GM19463 (cell line): ENCODE measurements at regions not wholly inside any gene's neighbourhood (a gene's known extent, or its start where the extent isn't known, plus 50 kb on each side); places are given as distances from the start of the nearest gene placed in this dataset.

Experiments
- ATAC-seq: cut with Tn5 transposase; IDR thresholded peaks from one replicate; pipeline ENCODE4 v1.9.1; 2021; ENCODE audit warnings: mild to moderate bottlenecking, moderate library complexity; ENCODE audit not compliant: unreplicated experiment

DNA sequence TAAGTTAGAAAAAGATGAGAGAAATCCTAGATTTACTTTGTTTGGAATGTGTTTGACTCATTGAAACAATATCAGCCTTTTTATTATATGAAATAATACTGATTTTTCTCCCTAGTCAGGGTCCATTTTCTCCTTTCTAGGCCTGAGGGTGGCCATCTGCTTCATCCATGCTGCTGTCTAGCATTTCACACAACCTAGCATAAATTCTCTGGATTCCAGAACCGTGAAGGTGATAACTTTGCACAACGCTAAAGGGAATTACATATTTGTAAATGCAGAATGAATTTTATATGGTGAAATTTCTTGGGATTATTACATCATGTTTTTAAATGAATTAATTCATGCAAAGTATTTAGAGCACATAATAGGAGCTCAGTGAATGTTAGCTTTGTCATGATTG is 505.1 kb downstream of the INHBA start:
- ATAC-seq, result no peak

DNA sequence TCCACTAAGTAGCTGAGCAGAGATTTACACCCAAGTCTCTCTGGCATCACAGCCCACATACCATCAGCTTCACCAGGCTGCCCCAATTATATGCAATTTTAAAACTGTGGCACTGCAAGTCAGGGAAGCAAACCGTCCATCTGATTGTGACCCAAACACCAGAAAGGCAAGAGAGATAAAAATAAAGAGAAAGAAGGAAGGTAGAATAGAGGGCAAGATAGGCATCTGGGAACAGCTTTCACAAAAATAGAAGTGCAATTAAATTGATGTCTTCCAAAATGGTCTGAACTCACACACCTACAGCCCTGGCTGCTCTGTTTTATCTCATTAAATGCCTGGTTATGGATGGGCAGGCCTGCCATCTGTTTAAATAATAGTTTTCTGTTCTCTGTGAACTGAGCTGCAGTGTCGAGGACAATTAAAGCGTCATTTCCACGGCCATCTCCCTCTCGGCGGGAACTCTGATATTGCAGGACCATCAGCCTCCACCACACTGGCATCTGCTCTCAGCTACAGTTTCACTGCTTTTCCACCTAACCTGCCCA is 509.1 kb downstream of the INHBA start:
- no peak for ATAC-seq

DNA sequence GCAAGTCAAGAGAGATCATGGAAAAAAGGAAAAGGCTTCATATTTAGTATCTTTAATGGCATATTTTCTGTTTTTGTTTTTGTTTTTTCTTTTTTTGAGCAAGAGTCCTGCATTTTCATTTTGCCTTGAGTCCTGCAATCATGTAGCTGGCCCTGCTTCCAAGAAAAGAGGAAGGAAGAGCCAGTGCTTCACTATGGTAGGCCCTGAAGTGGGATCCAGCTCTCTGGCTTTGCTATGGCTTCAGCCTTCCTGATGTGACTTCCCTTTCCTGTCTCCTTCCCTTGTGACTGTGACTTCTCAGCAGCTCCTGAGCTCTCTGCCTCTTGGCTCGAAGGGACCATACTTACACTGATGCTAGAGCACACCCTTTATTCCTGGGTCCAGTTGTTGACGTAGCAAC is 512.3 kb downstream of the INHBA start:
- no peak for ATAC-seq

DNA sequence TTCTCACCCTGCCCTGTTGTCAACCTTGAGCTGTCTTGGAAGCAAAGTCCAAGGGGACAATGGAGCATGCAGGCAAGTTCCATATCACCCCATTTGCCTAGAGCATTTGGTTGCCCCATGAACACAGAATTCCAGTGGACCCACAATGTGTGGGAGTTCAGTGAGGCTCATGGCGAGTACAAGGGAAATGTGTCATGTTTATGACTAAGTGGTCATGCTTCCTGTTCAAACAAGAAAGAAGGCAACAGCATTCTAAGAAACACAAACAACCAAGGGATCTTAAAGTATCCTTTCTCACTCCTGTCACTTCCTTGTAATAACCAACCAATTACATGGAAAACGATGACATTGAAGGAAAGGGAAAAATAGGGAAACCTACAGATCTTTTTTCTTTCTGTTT is 513.0 kb downstream of the INHBA start:
- no peak for ATAC-seq

DNA sequence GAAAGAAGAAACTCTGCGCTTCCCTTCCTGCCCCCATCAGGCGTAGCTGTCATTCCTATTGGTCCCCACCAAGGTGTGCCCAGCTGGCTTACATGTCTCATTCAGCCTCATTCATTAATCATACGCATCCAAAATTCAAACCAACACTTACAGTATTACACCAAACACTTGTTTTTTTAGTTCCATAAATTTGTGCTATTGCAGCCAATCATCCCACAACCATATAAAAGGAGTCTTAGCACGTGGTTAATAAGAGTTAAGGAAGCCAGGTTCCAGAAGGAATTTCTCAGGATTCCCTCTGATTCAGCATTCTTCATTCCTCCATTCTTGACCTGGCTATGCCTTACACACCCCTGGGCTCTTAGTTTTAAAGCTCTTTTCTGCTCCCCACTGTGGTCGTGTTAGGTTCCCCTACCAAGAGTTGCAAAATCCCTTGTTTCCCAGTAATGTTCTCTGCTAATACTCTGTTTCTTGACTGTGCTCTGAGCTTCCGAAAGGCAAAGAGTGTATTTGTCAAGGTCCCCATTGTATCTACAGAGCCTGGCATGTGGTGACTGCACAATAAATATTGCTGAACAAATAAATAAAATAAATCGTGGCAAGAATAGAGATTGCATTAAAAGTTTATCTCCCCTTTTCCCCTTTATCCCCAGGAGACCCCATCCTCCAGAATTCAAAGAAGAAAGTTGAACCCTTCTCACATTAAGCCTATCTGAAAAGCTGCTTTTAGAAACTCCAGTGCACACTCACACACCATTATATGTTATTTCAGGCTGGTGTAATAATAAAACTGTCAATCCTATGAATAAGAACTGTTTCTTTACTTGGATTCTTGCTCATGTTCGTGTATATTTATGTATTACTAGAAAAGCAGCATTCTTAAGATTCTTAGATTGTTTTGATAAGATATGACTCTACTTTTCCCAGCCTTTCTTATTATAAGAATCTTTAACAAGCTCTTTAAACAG is 514.4 kb downstream of the INHBA start:
- ATAC-seq, result no peak

DNA sequence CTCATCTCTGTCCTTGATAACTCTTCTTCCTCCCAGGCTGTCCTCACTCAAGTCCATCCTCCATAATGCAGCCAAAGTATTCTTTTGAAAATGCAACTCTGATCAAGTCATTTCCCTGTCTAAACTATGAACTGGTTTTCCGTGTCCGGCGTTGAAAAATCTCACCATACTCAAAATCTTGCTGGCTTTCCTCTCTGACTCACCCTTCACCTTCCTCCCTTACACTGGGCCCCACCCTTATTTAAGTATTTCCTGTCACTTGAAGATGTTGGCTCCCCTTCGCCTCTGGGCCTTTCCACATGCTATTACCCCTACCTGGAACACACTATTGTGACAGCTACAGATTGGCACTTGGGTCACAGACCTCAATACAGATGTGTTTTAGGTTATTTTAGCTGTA is 515.6 kb downstream of the INHBA start:
- no peak for ATAC-seq

DNA sequence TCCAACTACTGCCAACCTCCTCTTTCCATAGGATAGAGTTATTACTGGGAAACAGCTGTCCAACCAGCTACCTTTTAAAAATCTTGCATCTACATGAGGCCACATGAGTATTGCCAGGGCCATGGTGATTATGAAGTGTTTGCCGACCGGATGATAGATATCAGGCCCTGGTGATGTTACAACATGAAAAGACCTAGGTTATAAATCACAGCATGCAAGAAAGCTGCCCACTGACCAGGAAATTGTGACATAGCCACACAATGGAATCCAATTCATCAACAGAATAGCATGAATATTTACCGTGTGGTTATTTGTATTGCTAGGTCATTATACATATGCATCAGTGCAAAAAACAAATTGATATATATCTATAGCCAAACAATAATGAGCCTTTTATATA is 517.0 kb downstream of the INHBA start:
- ATAC-seq, result no peak

DNA sequence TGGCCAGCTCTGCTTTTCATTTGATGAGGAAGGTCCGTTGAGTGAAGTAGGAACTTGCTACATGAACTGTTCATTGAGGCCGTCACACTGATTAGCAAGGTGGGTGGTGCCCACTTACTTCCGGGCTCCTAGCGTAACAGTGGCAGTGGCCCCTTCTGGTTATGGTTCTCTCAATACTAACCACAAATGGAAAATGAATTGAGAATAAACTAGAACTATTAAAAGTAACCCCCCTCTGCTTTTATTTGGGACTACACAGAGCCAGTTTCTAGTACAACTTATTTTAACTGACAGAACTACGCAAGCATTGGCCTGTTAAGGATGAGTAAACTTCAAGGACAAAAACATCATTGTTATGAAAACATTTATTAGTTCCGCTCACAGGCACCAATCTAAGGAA is 519.1 kb downstream of the INHBA start:
- ATAC-seq, result no peak

DNA sequence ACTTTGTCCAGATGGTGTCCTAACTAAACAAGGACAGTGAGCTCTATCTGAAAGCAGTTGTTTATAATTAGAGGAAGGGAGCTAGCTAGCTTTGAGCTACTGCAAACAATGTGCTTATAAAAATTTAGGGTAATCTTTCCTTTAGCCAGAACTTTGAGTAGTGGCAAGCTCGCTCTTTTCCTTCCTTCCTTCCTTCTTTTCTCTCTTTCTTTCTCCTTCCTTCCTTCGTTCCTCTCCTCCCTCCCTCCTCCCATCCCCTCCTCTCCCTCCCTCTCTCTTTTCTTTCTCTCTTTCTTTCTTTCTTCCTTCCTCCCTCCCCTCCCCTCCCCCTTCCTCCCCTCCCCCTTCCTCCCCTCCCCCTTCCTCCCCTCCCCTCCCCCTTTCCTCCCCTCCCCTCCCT is 520.1 kb downstream of the INHBA start:
- ATAC-seq, result no peak

DNA sequence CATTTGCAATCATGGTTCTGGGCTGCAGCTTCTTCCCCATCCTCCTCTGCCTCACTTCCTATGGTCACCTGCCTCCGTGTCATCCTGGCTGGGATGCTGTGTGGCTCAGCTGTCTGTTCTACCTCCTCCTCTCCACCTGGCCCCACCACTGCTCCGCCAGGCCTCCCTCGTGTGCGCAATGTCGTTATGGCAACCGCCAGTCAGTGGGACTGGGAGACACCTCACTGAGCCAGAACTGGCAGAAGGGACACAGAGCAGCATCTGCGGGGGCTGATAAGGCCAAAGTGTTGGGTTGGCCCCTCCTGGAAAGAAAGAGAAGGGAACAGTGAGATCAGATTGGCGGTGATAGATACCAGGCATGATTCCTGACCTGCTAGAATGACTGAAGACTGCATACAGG is 527.5 kb downstream of the INHBA start:
- ATAC-seq, result no peak

DNA sequence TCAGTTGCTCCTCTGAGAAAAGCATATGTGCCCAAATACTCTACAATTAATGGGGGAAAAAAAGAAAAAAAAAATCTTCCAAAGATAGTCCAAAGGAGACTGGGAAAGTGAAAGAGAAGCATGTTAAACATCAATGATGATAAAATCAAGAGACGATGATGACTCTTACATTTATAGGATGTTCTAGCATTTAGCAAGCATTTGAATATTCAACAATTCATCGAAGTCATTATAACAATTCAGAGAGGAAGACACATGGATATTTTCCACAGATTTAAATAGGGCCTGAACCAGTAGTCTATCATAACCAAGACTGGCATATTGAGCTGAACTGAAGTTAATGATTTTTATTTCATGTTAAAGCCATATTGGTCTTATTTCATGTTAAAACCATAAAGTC is 528.4 kb downstream of the INHBA start:
- ATAC-seq, result no peak

DNA sequence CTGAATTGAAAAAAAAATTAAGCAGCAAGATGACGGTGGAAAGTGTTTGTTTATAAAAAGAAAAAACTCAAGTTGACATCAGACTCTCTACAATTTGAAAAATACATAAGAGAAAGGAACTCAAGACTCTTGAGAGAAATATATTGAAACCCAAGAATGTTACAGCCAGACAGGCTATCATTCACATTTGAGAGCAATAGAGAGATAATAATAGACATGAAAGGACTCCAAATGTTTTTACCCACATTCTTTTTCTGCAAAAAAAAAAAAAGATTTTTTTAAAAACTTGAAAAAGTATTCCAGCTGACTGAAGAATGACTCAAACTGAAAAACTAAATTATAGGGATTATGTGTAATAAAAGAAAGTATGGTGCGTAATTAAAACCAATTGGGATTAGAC is 532.4 kb downstream of the INHBA start:
- no peak for ATAC-seq

DNA sequence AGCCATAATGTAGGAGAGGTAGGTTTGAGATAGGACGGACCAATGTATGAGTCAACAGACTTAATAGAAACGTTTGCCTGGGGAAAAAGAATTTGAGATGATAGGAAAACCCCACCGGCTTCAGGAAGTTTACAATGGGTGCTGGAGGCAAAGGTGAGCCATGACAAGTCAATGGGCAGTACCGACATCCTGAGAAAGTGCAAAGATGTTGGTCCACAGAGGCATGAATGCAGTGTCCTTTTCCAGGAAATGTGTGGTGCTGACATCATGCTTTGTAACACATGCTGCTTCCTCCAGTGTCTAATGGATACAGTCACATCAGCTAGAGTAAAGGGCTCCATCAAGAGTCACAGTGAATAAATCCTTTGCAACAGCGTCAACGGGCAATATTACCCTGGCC is 533.6 kb downstream of the INHBA start:
- no peak for ATAC-seq

DNA sequence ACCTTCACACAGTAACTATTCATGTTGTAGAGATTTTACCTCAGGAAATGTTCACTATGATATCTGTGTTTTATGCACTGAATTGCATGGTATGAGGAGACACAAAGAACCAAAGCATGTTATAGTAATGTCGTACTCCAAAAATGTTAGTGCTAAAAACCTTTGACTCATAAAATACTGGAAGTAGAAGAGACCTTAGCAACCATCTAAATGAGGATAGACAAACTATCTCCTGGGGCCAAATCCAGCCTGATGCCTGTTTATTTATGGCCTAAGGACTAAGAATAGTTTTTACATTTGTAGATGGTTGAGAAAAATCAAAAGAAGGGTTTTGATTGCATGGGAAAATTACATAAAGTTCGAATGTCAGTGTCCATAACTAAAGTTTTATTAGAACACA is 535.1 kb downstream of the INHBA start:
- no peak for ATAC-seq

DNA sequence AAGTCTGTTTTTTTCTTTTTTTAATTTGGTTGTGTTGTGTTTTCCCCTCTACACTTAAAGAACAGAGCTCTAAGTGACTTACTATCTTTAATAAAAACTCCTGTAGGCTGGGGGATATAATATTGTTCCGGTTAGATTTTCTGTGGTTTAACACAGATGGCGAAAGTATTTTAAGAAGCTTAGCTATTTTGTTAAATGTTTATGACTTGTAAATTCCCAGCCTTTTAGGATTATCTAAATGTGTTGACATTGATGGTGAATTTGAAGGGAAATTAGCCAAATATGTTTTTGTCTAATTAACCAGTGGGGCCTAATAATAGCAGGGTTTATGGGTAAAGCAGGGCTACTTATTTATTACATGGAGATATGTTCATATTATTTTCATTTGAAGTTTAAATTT is 538.5 kb downstream of the INHBA start:
- no peak for ATAC-seq

DNA sequence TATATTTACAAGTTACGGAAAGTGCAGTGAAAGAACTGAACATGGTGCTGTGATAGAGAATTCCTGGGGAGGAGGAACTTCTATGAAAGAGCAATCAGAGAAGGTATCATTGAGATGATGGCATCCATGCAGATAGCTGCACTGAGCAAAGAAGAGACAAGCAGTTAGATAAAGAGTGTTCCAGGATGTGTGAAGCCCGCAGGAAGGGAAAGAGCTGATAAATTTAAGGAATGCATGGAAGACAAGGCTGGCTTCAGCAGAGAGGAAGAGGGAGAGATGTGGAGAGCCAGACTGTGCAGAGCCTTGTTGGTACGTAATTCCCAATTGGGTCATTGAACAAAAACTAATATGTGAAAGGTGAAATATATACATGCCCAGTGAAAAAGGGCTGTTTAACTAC is 538.9 kb downstream of the INHBA start:
- no peak for ATAC-seq

DNA sequence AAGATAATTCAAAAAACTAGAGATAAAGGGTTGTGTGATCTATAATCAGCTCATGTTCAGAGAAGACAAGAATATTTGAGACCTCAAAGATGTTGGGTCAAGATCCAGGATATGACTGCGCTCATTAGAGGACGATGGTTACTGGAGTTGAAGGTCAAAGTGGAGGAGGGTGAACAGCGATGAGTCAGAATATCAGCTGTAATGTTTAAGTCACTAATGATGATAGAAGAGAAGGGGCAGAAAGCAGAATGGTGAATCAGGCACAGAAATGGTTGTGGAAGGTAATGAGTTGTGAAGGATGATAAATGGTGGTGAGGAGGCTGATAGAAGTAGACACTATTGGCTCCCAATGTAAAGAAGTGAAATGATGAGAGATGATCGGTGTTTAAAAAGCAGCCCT is 540.3 kb downstream of the INHBA start:
- no peak for ATAC-seq

DNA sequence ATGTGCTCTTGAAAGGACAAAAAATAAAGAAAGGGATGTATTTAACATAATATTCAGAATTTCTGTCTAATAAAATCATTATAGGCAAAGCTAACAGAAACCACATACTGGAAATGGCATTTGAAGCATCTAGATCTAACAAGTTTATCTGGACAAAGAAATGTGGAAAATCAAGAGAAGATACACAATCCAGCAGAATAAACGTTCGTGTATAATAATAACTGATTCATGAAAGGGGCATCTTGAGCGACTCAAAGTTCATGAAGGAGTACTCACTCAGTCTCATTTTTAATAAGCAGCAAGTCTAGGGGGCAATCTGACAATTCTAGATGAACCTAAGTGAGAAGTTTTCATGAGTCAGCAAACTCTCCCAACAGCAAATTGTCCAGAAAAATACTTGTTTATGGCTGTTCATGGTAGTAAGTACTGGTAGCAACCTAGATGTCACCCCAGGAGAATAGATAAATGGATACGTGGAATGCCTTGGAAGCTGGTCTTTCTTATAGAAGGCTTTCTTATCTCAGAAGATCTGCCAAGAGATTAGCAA is 541.8 kb downstream of the INHBA start:
- no peak for ATAC-seq

DNA sequence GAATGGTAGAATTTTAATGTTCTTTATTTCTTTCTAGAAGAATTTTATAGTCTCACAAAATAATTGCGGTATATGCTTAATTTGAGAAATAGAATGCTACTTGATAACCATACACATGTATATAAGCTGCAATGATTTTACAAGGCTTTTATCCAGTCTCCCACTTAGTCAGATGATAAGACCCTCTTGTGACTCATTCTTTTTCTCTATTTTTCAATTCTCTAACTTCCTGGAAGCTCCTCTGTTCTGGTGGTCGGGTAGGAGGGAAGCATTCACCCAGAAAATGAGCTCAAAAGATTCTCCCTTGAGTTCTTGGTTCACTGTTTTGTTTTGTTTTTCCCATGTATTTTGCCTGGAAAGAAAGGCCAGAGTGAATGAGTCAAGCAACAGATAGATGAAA is 546.6 kb downstream of the INHBA start:
- no peak for ATAC-seq

DNA sequence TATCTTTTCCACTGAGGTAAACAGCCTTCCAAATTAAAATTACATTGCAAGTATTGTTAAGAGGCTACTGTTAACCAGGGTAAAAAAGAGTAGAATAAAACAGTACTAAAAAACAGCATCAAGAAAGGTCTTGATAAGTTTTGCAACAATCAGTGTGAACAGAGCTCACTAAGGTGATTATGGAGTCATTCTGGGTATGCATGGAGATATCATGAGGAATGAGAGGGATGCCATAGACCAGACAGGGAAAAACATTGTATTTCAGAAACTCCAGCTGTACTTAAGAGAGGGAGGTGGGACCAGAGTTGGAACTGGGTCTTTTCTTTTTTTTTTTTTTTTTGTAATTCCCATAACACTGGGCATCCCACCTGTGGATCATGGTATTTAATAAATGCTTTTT is 549.6 kb downstream of the INHBA start:
- ATAC-seq, result no peak

DNA sequence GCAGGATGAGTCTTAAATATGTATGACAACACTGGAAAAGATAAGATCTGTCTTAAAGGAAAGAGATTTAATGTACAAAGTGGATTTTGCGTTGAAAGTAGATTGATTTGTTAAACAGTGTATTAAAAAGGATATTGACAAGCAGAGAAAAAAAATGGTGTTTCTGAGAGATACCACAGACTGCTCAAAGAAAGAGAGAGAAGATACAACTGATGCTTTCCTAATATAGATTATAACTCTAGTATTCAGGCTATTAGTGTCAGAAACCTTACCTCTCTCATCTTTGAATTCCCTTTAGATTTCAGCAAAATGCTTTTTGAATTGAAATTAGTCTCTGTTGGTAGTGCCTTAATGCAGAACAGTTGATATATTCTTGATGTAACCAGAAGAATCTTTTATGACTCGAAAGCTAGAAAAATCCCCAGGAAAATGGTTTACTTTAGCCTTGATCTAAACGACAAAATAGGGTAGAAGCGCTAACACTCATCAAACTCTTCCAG is 550.7 kb downstream of the INHBA start:
- no peak for ATAC-seq

DNA sequence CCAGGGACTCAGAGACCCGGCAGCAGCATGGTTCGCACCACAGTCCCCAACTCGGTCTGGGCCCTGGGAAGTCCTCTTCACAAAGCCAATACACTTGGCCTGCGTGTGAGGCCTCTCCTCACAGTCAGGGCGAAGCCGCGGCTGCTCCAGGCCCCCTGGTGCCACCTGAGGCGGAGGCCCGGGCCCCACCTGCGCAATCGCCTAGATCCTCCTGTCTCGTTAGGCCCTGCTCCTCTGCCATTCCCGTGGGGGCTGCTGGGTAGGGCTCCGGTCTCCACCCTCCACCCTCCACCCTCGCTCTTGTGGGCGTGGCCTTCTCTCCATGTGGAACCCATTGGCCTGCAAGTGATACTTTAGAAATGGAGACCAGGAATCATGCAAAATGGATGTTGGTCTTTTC is 553.3 kb downstream of the INHBA start:
- no peak for ATAC-seq
